ENCODE measurements at regions not wholly inside any gene's neighbourhood (a gene's known extent, or its start where the extent isn't known, plus 50 kb on each side); places are given as distances from the start of the nearest gene placed in this dataset.

GRCh38 chr7:123054357-123055133, 59.0 kb upstream of the TAS2R16 start:
- no peak for TF ChIP-seq POLR2A (IDR thresholded peaks at IDR 0.05)
- TF ChIP-seq, protein P1, sequence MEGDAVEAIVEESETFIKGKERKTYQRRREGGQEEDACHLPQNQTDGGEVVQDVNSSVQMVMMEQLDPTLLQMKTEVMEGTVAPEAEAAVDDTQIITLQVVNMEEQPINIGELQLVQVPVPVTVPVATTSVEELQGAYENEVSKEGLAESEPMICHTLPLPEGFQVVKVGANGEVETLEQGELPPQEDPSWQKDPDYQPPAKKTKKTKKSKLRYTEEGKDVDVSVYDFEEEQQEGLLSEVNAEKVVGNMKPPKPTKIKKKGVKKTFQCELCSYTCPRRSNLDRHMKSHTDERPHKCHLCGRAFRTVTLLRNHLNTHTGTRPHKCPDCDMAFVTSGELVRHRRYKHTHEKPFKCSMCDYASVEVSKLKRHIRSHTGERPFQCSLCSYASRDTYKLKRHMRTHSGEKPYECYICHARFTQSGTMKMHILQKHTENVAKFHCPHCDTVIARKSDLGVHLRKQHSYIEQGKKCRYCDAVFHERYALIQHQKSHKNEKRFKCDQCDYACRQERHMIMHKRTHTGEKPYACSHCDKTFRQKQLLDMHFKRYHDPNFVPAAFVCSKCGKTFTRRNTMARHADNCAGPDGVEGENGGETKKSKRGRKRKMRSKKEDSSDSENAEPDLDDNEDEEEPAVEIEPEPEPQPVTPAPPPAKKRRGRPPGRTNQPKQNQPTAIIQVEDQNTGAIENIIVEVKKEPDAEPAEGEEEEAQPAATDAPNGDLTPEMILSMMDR (IDR thresholded peaks at IDR 0.05), result peak in 2 of 4 experiments; percentile 12 to 21

Data from prostate gland (tissue), 2 donors.